ENCODE measurements at regions not wholly inside any gene's neighbourhood (a gene's known extent, or its start where the extent isn't known, plus 50 kb on each side); places are given as distances from the start of the nearest gene placed in this dataset.

GRCh38 chr9:80931163-80931562, 758.2 kb downstream of the TLE1 start:
- no peak for TF ChIP-seq CTCF (IDR thresholded peaks at IDR 0.05)
- no peak for TF ChIP-seq POLR2AphosphoS5 (IDR thresholded peaks at IDR 0.05; ENCODE audit: insufficient read depth in 1 of 2, low read depth in 1 of 2)

All from vagina (tissue), 2 donors.